PC-3 (cell line): ENCODE measurements at regions not wholly inside any gene's neighbourhood (a gene's known extent, or its start where the extent isn't known, plus 50 kb on each side); places are given as distances from the start of the nearest gene placed in this dataset.

Experiments used
- EZH2 ChIP-seq: fragments of 300-600 bp; sonication (generic); IDR thresholded peaks from one replicate; pipeline ENCODE4 v1.6.1; 2017; ENCODE audit warnings: antibody characterized with exemption, mild to moderate bottlenecking, low read length; ENCODE audit not compliant: unreplicated experiment
- EZH2phosphoT487 ChIP-seq: fragments of 300-600 bp; sonication (generic); IDR thresholded peaks from 2 replicates; pipeline ENCODE4 v1.6.1; 2018; ENCODE audit warnings: mild to moderate bottlenecking, antibody characterized with exemption, low read length, borderline replicate concordance
- TF ChIP-seq, protein P1 (sequence below): fragments of 300-600 bp; sonication (generic); conservative IDR thresholded peaks from 2 replicates; pipeline ENCODE4 v1.5.1; 2017; ENCODE audit warnings: antibody characterized with exemption, low read depth, mild to moderate bottlenecking, low read length

DNA sequence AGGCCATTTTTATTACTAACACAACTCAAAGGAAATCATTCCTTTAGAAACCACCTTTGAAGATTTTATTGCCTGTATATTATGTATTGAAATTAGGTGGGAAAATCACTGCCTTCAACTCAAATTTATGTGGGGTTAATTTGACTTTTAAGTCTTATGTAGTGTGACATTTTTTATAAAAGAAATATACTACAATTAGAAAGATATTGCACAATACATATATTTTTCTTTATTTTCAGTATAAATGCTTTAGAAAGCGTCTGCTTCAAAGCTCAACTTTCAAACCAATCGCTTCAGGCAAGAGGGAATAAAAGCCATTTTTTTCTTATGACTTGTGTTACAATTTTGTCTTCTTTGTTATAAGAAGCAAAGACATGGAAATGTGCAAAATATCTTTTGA lies 337.4 kb upstream of the ZWINT start:
- TF ChIP-seq, protein P1, sequence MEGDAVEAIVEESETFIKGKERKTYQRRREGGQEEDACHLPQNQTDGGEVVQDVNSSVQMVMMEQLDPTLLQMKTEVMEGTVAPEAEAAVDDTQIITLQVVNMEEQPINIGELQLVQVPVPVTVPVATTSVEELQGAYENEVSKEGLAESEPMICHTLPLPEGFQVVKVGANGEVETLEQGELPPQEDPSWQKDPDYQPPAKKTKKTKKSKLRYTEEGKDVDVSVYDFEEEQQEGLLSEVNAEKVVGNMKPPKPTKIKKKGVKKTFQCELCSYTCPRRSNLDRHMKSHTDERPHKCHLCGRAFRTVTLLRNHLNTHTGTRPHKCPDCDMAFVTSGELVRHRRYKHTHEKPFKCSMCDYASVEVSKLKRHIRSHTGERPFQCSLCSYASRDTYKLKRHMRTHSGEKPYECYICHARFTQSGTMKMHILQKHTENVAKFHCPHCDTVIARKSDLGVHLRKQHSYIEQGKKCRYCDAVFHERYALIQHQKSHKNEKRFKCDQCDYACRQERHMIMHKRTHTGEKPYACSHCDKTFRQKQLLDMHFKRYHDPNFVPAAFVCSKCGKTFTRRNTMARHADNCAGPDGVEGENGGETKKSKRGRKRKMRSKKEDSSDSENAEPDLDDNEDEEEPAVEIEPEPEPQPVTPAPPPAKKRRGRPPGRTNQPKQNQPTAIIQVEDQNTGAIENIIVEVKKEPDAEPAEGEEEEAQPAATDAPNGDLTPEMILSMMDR, result no peak
- TF ChIP-seq EZH2, result no peak
- TF ChIP-seq EZH2phosphoT487, result no peak
